ENCODE measurements at regions not wholly inside any gene's neighbourhood (a gene's known extent, or its start where the extent isn't known, plus 50 kb on each side); places are given as distances from the start of the nearest gene placed in this dataset.
"Not testable (repeated sequence)": the region's sequence is repeated elsewhere in the genome, so short reads cannot be mapped to it uniquely, and the experiment has no call there.

DNA sequence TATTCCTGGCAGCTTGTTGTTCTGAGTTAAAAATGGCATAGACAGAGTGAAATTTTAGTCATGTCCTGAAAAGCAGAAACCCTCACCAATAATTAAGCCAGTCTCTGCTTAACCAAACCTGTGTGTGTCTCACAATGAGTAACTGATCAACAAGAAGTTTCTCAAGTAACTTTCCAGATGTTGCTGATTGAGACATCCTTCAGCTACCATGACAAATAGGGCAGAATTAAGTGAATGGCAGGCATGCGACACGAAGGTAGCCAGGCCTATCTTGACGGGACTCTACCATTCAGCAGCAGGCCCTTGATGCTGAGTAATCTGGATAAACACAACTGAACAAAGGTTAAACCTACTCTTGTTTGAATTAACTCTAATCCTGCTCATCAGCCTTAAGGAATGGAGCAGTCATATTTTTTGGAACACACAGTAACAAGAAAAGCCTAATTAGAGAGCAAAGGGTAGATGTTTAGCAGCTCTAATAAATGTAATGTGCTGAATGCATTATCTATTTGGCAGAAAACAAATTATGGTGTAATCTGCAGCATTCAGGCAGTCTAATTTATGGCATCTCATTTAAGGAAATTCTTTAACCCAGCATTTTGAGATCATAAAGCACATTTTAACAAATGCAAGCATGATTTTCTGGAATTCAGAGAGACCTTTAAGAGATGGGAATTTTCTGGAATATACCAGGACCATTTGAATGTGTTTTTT is 159.5 kb upstream of the EPHA4 start:
- Histone ChIP-seq H3K4me1 (ENCODE audit: control insufficient read depth, insufficient read depth, low read length) (no peaks in the 10 kb centered on the region), H3K36me3 (ENCODE audit: control insufficient read depth, insufficient read depth, low read length) (no peaks in the 10 kb centered on the region), H3K9me3 (ENCODE audit: control insufficient read depth, insufficient read depth, low read length) (no peaks in the 10 kb centered on the region), H3K9ac (ENCODE audit: low read depth, low read length) (no peak overlapping the region), H3K4me3 (ENCODE audit: low read depth, low read length) (no peak overlapping the region), H3K27ac (ENCODE audit: low read depth, low read length) (peak overlapping the region; percentile 46), H3K27me3 (ENCODE audit: control insufficient read depth, insufficient read depth, low read length) (no peaks in the 10 kb centered on the region)

DNA sequence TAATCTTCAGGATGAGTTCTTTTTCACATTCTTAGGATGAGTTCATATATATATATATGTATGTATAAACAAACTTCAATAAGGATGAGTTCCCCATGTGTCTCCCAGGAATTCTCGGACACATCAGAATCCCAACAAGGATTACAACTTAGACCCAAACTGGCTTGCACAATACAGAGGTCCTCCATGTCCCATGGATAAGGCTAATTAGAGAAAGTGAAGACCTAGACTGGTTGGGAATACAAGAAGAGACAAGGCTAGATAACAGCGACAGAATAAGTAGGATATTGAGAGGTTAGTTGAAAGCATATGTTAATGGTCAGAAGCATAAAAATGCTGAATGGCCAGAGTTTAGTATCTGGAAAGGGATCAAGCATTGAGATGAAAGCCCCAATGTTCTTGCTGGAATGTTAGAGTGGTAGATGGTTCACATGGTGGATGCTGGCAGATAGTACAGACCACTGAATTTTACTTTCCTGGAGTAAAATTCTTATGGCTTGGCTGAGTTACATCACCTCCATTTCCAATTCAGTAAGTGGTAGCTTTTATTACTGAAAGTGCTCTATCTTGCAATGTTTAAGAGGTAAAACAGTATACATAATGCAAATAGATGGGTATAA is 154.9 kb upstream of the EPHA4 start:
- Histone ChIP-seq H3K9ac (ENCODE audit: low read depth, low read length) (no peak overlapping the region), H3K27me3 (ENCODE audit: control insufficient read depth, insufficient read depth, low read length) (no peaks in the 10 kb centered on the region), H3K9me3 (ENCODE audit: control insufficient read depth, insufficient read depth, low read length) (peaks cover 18% of the 10 kb centered on the region; the same call in 1 of the 2 replicates), H3K36me3 (ENCODE audit: control insufficient read depth, insufficient read depth, low read length) (no peaks in the 10 kb centered on the region), H3K4me3 (ENCODE audit: low read depth, low read length) (no peak overlapping the region), H3K4me1 (ENCODE audit: control insufficient read depth, insufficient read depth, low read length) (no peaks in the 10 kb centered on the region), H3K27ac (ENCODE audit: low read depth, low read length) (no peak overlapping the region)

DNA sequence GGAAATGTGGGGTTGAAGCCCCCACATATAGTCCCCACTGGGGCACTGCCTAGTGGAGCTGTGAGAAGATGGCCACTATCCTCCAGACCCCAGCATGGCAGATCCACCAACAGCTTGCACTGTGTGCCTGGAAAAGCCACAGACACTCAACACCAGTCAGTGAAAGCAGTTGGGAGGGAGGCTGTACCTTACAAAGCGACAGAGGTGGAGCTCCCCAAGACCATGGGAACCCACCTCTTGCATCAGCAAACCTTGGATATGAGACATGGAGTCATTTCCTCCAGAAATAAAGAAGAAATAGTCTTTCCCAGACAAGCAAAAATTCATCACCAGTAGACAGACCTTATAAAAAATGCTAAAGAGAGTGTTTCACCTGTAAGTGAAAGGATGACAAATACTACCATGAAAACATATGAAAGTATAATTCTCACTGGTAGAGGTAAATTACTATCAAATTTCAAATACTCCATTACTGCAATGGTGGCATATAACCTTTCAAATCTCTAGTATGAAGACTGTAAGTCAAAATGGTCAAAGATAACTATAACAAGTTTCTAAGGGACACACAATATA is 152.6 kb upstream of the EPHA4 start:
- H3K4me3 ChIP-seq (ENCODE audit: low read depth, low read length): no peak overlapping the region

DNA sequence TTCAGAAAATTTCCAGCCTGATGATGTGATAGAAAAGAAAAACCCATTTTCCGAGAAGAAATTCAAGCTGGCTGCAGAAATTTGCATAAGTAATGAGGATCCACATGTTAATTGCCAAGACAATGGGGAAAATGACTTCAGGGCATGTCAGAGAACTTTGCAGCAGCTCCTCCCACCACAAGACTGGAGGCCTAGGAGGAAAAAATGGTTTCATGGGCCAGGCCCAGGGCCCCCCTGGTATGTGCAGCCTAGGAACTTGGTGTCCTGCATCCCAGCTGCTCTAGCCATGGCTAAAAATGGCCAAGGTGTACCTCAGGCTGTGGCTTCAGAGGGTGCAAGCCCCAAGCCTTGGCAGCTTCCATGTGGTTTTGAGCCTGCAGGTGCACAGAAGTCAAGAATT is 152.0 kb upstream of the EPHA4 start:
- H3K27me3 ChIP-seq (ENCODE audit: control insufficient read depth, insufficient read depth, low read length); H3K27ac ChIP-seq (ENCODE audit: low read depth, low read length); H3K36me3 ChIP-seq (ENCODE audit: control insufficient read depth, insufficient read depth, low read length); H3K4me1 ChIP-seq (ENCODE audit: control insufficient read depth, insufficient read depth, low read length); H3K9ac ChIP-seq (ENCODE audit: low read depth, low read length); H3K4me3 ChIP-seq (ENCODE audit: low read depth, low read length): not testable (repeated sequence)
- H3K9me3 ChIP-seq (ENCODE audit: control insufficient read depth, insufficient read depth, low read length): peaks cover 21% of the 10 kb centered on the region; the same call in 1 of the 2 replicates

More for the DNA sequence above, 152.6 kb upstream of the EPHA4 start:
- no peaks in the 10 kb centered on the region for H3K4me1 ChIP-seq (ENCODE audit: control insufficient read depth, insufficient read depth, low read length)
- no peak overlapping the region for H3K27ac ChIP-seq (ENCODE audit: low read depth, low read length)
- no peaks in the 10 kb centered on the region for H3K36me3 ChIP-seq (ENCODE audit: control insufficient read depth, insufficient read depth, low read length)
- H3K9me3 ChIP-seq (ENCODE audit: control insufficient read depth, insufficient read depth, low read length): peaks cover 18% of the 10 kb centered on the region; the same call in 1 of the 2 replicates
- H3K27me3 ChIP-seq (ENCODE audit: control insufficient read depth, insufficient read depth, low read length): no peaks in the 10 kb centered on the region
- H3K9ac ChIP-seq (ENCODE audit: low read depth, low read length): no peak overlapping the region

DNA sequence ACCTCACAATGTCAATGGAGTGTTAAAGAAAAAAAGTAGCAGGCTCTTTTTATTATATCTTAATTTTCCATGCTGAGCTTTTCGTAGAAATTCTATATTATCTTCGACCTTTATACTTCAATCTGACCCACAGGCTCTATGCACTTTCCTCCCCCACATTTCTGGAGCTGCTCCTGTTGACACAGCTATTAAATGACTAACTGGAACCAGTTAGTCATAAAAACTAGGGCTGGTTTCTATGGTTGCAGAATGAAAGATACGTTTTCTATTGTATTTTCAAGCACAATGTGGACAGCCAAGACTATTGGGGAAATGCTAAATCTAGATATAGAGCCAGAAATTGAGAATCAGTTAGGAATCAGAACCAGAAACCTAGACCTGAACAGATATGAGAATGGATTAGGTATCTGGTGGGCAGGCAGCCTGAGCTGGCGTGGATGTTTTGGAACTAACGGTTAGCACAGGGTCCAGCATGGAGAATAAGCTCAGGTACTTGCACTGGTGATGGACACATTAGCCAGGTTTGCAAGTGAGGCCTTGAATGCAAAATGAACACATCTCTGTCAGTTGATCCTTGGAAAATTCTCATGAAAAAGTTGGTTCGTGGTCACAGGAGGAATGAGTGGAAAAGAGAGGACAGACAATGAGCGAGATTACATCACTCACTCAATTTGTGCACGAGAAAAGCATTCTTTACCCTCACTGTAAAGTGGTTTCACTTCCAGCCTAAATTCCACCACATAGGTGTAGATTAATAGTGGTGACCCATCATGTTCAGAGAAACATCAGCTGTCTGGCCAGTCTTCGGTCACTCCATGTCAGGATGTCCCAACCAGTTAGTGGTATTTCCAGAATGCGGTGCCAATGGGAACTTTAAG is 144.6 kb upstream of the EPHA4 start:
- H3K4me1 ChIP-seq (ENCODE audit: control insufficient read depth, insufficient read depth, low read length): peaks cover 20% of the 10 kb centered on the region

DNA sequence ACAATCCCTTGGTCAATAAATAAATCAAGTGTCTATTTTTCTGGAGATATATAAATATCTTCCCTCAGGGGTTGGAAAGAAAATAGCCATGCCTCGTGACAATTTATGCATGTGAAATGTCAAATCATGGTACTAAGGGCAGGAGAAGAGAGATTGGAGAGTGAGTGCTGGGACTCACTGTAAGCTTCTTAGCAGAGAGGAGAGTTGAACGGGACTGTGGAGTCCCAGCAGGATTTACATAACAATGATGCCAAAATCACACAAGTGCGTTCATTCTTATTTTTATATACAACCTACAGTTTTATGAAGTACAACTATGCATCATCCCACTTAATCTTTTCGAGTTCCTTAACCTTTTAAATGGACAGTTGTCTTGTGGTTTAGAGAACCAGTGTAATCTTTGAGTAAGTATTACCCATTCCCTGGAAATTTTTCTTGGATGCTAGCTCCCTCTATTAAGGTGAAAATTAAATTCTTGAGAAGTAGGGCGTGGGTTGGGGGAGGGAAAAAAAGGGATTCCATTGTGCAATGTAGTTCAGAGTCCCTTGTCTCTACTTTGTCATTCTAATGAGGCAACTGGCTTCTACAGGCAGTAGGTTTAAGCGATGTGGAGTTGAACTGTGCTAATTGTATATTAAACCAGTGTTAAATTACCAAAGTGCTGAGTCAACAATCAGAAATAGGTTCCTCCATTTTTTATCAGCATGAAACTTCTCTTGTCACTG is 143.6 kb upstream of the EPHA4 start:
- Histone ChIP-seq H3K27me3 (ENCODE audit: control insufficient read depth, insufficient read depth, low read length) (no peaks in the 10 kb centered on the region), H3K9me3 (ENCODE audit: control insufficient read depth, insufficient read depth, low read length) (peaks cover 3% of the 10 kb centered on the region; the same call in 1 of the 2 replicates), H3K4me1 (ENCODE audit: control insufficient read depth, insufficient read depth, low read length) (peaks cover 30% of the 10 kb centered on the region), H3K4me3 (ENCODE audit: low read depth, low read length) (no peak overlapping the region), H3K9ac (ENCODE audit: low read depth, low read length) (no peak overlapping the region), H3K27ac (ENCODE audit: low read depth, low read length) (peak overlapping the region; percentile 30), H3K36me3 (ENCODE audit: control insufficient read depth, insufficient read depth, low read length) (no peaks in the 10 kb centered on the region)

More for the DNA sequence above, 144.6 kb upstream of the EPHA4 start:
- Histone ChIP-seq H3K9ac (ENCODE audit: low read depth, low read length) (no peak overlapping the region), H3K4me3 (ENCODE audit: low read depth, low read length) (no peak overlapping the region), H3K27me3 (ENCODE audit: control insufficient read depth, insufficient read depth, low read length) (no peaks in the 10 kb centered on the region), H3K36me3 (ENCODE audit: control insufficient read depth, insufficient read depth, low read length) (no peaks in the 10 kb centered on the region), H3K9me3 (ENCODE audit: control insufficient read depth, insufficient read depth, low read length) (peaks cover 3% of the 10 kb centered on the region; the same call in 1 of the 2 replicates), H3K27ac (ENCODE audit: low read depth, low read length) (no peak overlapping the region)

DNA sequence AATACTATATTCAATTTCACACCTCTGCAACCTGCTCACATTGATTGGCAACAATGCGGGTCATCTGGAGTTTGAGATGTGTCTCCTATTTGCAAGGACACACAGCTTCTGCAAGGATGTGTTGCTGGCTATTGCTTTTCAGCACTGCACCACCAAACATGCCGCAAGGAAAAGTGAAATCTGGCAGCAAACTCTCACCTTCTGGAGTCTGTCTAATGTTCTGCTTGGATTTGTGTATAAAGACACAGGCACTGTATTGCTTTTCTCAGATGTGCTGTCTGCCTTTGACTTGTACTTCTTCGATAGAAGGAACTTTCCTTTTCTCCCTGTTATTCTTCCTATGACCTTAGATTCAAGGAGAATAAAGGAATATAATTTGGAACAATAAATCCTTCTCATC is 138.6 kb upstream of the EPHA4 start:
- no peaks in the 10 kb centered on the region for H3K27me3 ChIP-seq (ENCODE audit: control insufficient read depth, insufficient read depth, low read length)
- no peaks in the 10 kb centered on the region for H3K36me3 ChIP-seq (ENCODE audit: control insufficient read depth, insufficient read depth, low read length)
- peaks cover 52% of the 10 kb centered on the region for H3K4me1 ChIP-seq (ENCODE audit: control insufficient read depth, insufficient read depth, low read length)
- H3K4me3 ChIP-seq (ENCODE audit: low read depth, low read length): no peak overlapping the region
- no peak overlapping the region for H3K27ac ChIP-seq (ENCODE audit: low read depth, low read length)
- H3K9ac ChIP-seq (ENCODE audit: low read depth, low read length): no peak overlapping the region
- H3K9me3 ChIP-seq (ENCODE audit: control insufficient read depth, insufficient read depth, low read length): no peaks in the 10 kb centered on the region

DNA sequence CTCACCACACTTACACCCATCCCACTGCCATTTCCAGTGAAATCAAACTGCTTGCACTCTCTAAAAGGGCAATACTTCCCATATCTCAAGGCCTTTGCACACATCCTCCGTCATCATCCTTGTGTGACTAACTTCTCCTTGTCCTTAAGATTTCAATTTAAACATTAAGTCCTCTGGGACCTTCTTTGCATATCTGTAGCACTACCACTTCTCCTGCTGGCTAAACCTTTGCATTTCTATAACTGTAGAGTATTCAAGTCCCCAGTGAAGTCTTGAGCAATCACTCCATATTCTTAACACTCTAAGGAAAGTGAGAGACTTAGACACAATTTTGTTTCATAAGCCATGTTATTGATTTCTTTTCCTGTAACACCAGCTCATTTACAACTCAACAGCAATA is 136.8 kb upstream of the EPHA4 start:
- Histone ChIP-seq H3K27me3 (ENCODE audit: control insufficient read depth, insufficient read depth, low read length) (no peaks in the 10 kb centered on the region), H3K4me3 (ENCODE audit: low read depth, low read length) (no peak overlapping the region), H3K27ac (ENCODE audit: low read depth, low read length) (no peak overlapping the region), H3K9ac (ENCODE audit: low read depth, low read length) (no peak overlapping the region), H3K36me3 (ENCODE audit: control insufficient read depth, insufficient read depth, low read length) (no peaks in the 10 kb centered on the region), H3K4me1 (ENCODE audit: control insufficient read depth, insufficient read depth, low read length) (peaks cover 64% of the 10 kb centered on the region), H3K9me3 (ENCODE audit: control insufficient read depth, insufficient read depth, low read length) (no peaks in the 10 kb centered on the region)

DNA sequence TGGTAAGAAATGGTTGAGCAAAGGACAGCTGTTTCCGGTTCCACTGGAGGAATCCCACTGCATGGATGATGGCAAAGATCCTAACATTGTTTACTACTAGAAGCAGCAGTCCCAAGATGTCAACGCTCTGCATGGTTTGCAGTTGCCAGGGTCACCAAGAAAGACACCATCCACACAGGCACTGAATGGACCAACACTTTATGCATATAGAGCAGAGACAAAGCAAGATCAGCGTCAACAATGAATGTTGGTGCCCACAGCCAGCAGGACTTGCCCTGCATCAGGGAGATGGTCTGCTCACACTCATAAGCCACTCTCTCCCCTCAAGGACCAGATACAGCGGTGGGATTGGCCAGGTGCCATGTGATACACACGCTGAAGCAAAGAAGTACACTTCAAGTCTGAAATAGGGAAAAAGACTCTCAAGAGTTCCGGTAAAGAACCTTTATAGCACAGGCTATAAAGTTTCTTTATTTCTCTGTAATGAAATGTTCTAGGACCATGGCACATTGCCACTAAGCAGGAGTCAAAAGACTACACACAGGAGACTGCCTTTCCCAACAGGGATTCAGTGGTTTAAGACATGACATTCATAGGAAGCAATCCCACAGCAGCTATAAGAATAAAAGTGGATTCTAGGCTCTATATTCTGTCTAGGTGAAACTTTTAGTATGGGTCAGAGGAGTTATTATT is 133.2 kb upstream of the EPHA4 start:
- Histone ChIP-seq H3K9ac (ENCODE audit: low read depth, low read length) (no peak overlapping the region), H3K27ac (ENCODE audit: low read depth, low read length) (no peak overlapping the region), H3K27me3 (ENCODE audit: control insufficient read depth, insufficient read depth, low read length) (no peaks in the 10 kb centered on the region), H3K4me1 (ENCODE audit: control insufficient read depth, insufficient read depth, low read length) (peaks cover 50% of the 10 kb centered on the region), H3K4me3 (ENCODE audit: low read depth, low read length) (no peak overlapping the region), H3K9me3 (ENCODE audit: control insufficient read depth, insufficient read depth, low read length) (no peaks in the 10 kb centered on the region), H3K36me3 (ENCODE audit: control insufficient read depth, insufficient read depth, low read length) (no peaks in the 10 kb centered on the region)

DNA sequence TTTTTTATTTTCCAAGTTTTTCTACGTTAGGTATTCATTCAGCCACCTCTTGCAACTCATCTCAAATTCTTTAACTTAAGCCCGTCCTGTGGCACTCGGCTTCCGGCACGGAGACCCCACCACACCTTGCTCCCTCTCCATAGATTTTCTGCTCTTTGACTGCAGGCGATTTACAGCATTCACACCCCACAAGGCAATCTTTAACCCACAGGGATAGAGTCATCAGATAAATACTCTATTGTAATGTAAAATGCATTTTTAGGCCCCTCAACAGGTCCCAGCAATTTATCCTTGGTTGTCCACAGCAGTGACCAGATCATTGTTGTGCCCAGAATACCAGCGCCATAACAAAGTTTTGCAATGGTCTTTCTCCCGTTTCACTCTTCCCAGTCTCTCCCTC is 132.3 kb upstream of the EPHA4 start:
- H3K9ac ChIP-seq (ENCODE audit: low read depth, low read length): no peak overlapping the region
- H3K36me3 ChIP-seq (ENCODE audit: control insufficient read depth, insufficient read depth, low read length): no peaks in the 10 kb centered on the region
- H3K4me1 ChIP-seq (ENCODE audit: control insufficient read depth, insufficient read depth, low read length): peaks cover 43% of the 10 kb centered on the region
- H3K4me3 ChIP-seq (ENCODE audit: low read depth, low read length): no peak overlapping the region
- H3K27me3 ChIP-seq (ENCODE audit: control insufficient read depth, insufficient read depth, low read length): no peaks in the 10 kb centered on the region
- H3K9me3 ChIP-seq (ENCODE audit: control insufficient read depth, insufficient read depth, low read length): no peaks in the 10 kb centered on the region
- H3K27ac ChIP-seq (ENCODE audit: low read depth, low read length): no peak overlapping the region

Measured in HUES48 (cell line).